HCT116 (cell line): ENCODE measurements at regions not wholly inside any gene's neighbourhood (a gene's known extent, or its start where the extent isn't known, plus 50 kb on each side); places are given as distances from the start of the nearest gene placed in this dataset.

Source experiments
- ATAC-seq: fragments of 200-7000 bp; cut with Tn5 transposase; 2 replicates; pipeline ENCODE4 v1.9.1; 2020; ENCODE audit warnings: mild to moderate bottlenecking, moderate library complexity
- BruUV-seq: library from RNA; stranded (reverse); fragments of 400-500 nt; replicated peaks from 2 replicates; lab custom pipeline; 2021; lab: Mats Ljungman, UMichigan
- CTCF ChIA-PET: fragments of 300-600 bp; sonication (Branson Sonifier 250); formaldehyde crosslinking; loops from one replicate; lab custom pipeline; 2021; ENCODE audit warnings: antibody characterized with exemption; lab: Charles Lee
- POLR2A ChIA-PET: fragments of 300-600, 350-600 bp; sonication (Branson Sonifier 250); formaldehyde crosslinking; loops from one replicate; lab custom pipeline; 2021; ENCODE audit warnings: antibody characterized with exemption; lab: Charles Lee
- RAD21 ChIA-PET, 2 experiments: fragments of 300-600 bp; sonication (Branson Sonifier 250); formaldehyde crosslinking; loops; one replicate each; lab custom pipeline; 2023; ENCODE audit warnings: low total read pairs in 2 of 2; ENCODE audit not compliant: uncharacterized antibody in 2 of 2, unreplicated experiment in 2 of 2, low non-redundant PET in 1 of 2; lab: Charles Lee
- DNase-seq: peaks from one replicate; pipeline ENCODE4 v3.0.0-alpha.2; 2010; ENCODE audit warnings: low read depth, low spot score
- H2AFZ ChIP-seq: fragments of 200-600 bp; shearing (Covaris generic), sonication (generic); 2 replicates; pipeline ENCODE4 v1.6.1; 2017; ENCODE audit warnings: low read depth, mixed run types, mixed read lengths, antibody characterized with exemption, low read length; ENCODE audit not compliant: poor library complexity, severe bottlenecking
- H3K27ac ChIP-seq: 2 replicates; pipeline ENCODE4 v1.5.1; 2012; ENCODE audit warnings: low read depth, low read length
- H3K27me3 ChIP-seq: fragments of 200-600 bp; sonication (generic); 2 replicates; pipeline ENCODE4 v1.6.1; 2016; ENCODE audit warnings: mixed run types, low read length, mixed read lengths; ENCODE audit not compliant: insufficient read depth
- H3K36me3 ChIP-seq, 2 experiments: fragments of 200-500 bp in 1 of 2; fragments of 200-600 bp in 1 of 2; sonication (Bioruptor generic) in 1 of 2; sonication (generic) in 1 of 2; 2 replicates each; pipeline versions ENCODE4 v1.5.1 to v1.6.1; 2014 to 2016; ENCODE audit warnings: low read length in 2 of 2, inconsistent platforms in 1 of 2, mixed read lengths in 1 of 2, mixed run types in 1 of 2; ENCODE audit not compliant: insufficient read depth in 2 of 2, control insufficient read depth in 1 of 2
- H3K4me1 ChIP-seq, 2 experiments: fragments of 200-600 bp in 1 of 2; sonication (generic) in 1 of 2; 2 replicates each; pipeline versions ENCODE4 v1.5.1 to v1.6.1; 2012 to 2017; ENCODE audit warnings: low read length in 2 of 2, inconsistent platforms in 1 of 2, mild to moderate bottlenecking in 1 of 2, mixed read lengths in 1 of 2, mixed run types in 1 of 2, moderate library complexity in 1 of 2; ENCODE audit not compliant: insufficient read depth in 2 of 2, control insufficient read depth in 1 of 2
- H3K4me2 ChIP-seq: fragments of 200-600 bp; sonication (generic); 2 replicates; pipeline ENCODE4 v1.6.1; 2017; ENCODE audit warnings: mixed run types, low read length, mixed read lengths
- H3K4me3 ChIP-seq, 2 experiments: fragments of 200-600 bp in 1 of 2; sonication (generic) in 1 of 2; replicated peaks in 1 of 2; 2 replicates each; pipeline ENCODE4 v1.5.1; 2011 to 2016; ENCODE audit warnings: low read length in 2 of 2, control low read depth in 1 of 2, low read depth in 1 of 2, mild to moderate bottlenecking in 1 of 2, mixed read lengths in 1 of 2, mixed run types in 1 of 2
- H3K79me2 ChIP-seq: fragments of 200-600 bp; sonication (generic); 2 replicates; pipeline ENCODE4 v1.6.1; 2017; ENCODE audit warnings: mild to moderate bottlenecking, mixed run types, low read length, moderate library complexity, mixed read lengths; ENCODE audit not compliant: insufficient read depth
- H3K9ac ChIP-seq: fragments of 200-600 bp; sonication (generic); 2 replicates; pipeline ENCODE4 v1.6.1; 2016; ENCODE audit warnings: low read length, mixed read lengths
- H3K9me2 ChIP-seq: fragments of 200-600 bp; sonication (generic), shearing (Covaris generic); 2 replicates; pipeline ENCODE4 v1.6.1; 2017; ENCODE audit warnings: mixed run types, mild to moderate bottlenecking, moderate library complexity; ENCODE audit not compliant: insufficient read depth
- H3K9me3 ChIP-seq, 2 experiments: fragments of 200-500 bp in 1 of 2; fragments of 200-600 bp in 1 of 2; sonication (Bioruptor generic) in 1 of 2; sonication (generic) in 1 of 2; 2 replicates each; pipeline ENCODE4 v1.6.1; 2014 to 2017; ENCODE audit warnings: low read length in 2 of 2, mixed read lengths in 2 of 2, inconsistent platforms in 1 of 2, low read depth in 1 of 2, mild to moderate bottlenecking in 1 of 2, mixed run types in 1 of 2, moderate library complexity in 1 of 2; ENCODE audit not compliant: control insufficient read depth in 1 of 2, insufficient read depth in 1 of 2
- H4K20me1 ChIP-seq: fragments of 200-600 bp; sonication (generic), shearing (Covaris generic); 2 replicates; pipeline ENCODE4 v1.6.1; 2017; ENCODE audit warnings: mixed run types, mild to moderate bottlenecking, moderate library complexity; ENCODE audit not compliant: insufficient read depth
- CBX3 ChIP-seq: IDR thresholded peaks from 2 replicates; pipeline ENCODE4 v1.6.1; 2012; ENCODE audit warnings: low read depth
- CEBPB ChIP-seq: IDR thresholded peaks from 2 replicates; pipeline ENCODE4 v1.6.1; 2012; ENCODE audit warnings: low read depth
- CTCF ChIP-seq, 3 experiments: fragments of 200-600 bp in 1 of 3; sonication (generic) in 1 of 3; IDR thresholded peaks in 2 of 3; conservative IDR thresholded peaks in 1 of 3; 2 replicates each; pipeline ENCODE4 v1.5.1; 2012 to 2017; ENCODE audit warnings: low read depth in 2 of 3, low read length in 2 of 3, antibody characterized with exemption in 1 of 3, borderline replicate concordance in 1 of 3, control low read depth in 1 of 3, mild to moderate bottlenecking in 1 of 3, mixed read lengths in 1 of 3, mixed run types in 1 of 3, moderate library complexity in 1 of 3; ENCODE audit not compliant: insufficient read depth in 1 of 3
- EGR1 ChIP-seq: IDR thresholded peaks from 2 replicates; pipeline ENCODE4 v1.6.1; 2012; ENCODE audit warnings: low read depth
- ELF1 ChIP-seq: IDR thresholded peaks from 2 replicates; pipeline ENCODE4 v1.6.1; 2012; ENCODE audit warnings: low read depth, borderline replicate concordance
- EZH2 ChIP-seq: fragments of 200-600 bp; sonication (generic); IDR thresholded peaks from 2 replicates; pipeline ENCODE4 v1.6.1; 2017; ENCODE audit warnings: antibody characterized with exemption, mixed run types
- EZH2phosphoT487 ChIP-seq: fragments of 200-600 bp; IDR thresholded peaks from 2 replicates; pipeline ENCODE4 v1.6.1; 2018; ENCODE audit warnings: antibody characterized with exemption, borderline replicate concordance
- JUND ChIP-seq: IDR thresholded peaks from 2 replicates; pipeline ENCODE4 v1.6.1; 2012
- MAX ChIP-seq: IDR thresholded peaks from 2 replicates; pipeline ENCODE4 v1.6.1; 2012
- POLR2AphosphoS5 ChIP-seq: IDR thresholded peaks from 2 replicates; pipeline ENCODE4 v1.6.1; 2011; ENCODE audit warnings: mild to moderate bottlenecking, low read depth, low read length, moderate library complexity
- REST ChIP-seq: IDR thresholded peaks from 2 replicates; pipeline ENCODE4 v1.6.1; 2012; ENCODE audit warnings: low read depth
- SIN3A ChIP-seq: IDR thresholded peaks from 2 replicates; pipeline ENCODE4 v1.6.1; 2012; ENCODE audit warnings: low read depth
- SRF ChIP-seq: IDR thresholded peaks from 2 replicates; pipeline ENCODE4 v1.6.1; 2012; ENCODE audit warnings: low read depth
- TCF7L2 ChIP-seq: IDR thresholded peaks from 2 replicates; pipeline ENCODE4 v1.7.0; 2011; ENCODE audit warnings: borderline replicate concordance, inconsistent platforms; ENCODE audit not compliant: insufficient read depth, insufficient read length; ENCODE audit errors: extremely low read depth
- YY1 ChIP-seq: IDR thresholded peaks from 2 replicates; pipeline ENCODE4 v1.6.1; 2011; ENCODE audit warnings: low read length, low read depth, moderate library complexity, mild to moderate bottlenecking; ENCODE audit not compliant: insufficient replicate concordance; ENCODE audit errors: extremely low read depth
- ZNF274 ChIP-seq: fragments of 200-500 bp; sonication (Bioruptor generic); IDR thresholded peaks from 2 replicates; pipeline ENCODE4 v1.6.1; 2014; ENCODE audit warnings: mild to moderate bottlenecking, low read depth, low read length, inconsistent platforms
- intact Hi-C: fragments of 100-400 bp; cut with micrococcal nuclease; formaldehyde crosslinking; loops from 2 replicates; pipeline ENCODE4 v1.10.0; 2022

GRCh38 chr11:86749821-86750401, 50.4 kb upstream of the PRSS23 start:
- Histone ChIP-seq H3K4me2 (no peak overlapping the region), H3K79me2 (no peaks in the 10 kb centered on the region), H3K9me3 (no peaks in the 10 kb centered on the region), H3K27me3 (no peaks in the 10 kb centered on the region), H3K36me3 (no peaks in the 10 kb centered on the region), H3K4me3 (no peak overlapping the region), H3K9ac (no peak overlapping the region), H3K9me2 (no peaks in the 10 kb centered on the region), H3K4me1 (peaks cover 0 to 4% of the 10 kb centered on the region in 2 experiments; a peak in 1 of 4 replicates), H2AFZ (no peak overlapping the region), H4K20me1 (no peaks in the 10 kb centered on the region), H3K27ac (no peak overlapping the region)
- TF ChIP-seq CTCF (IDR thresholded peaks at IDR 0.05 in 2 of 3, conservative IDR thresholded peaks at IDR 0.05 in 1 of 3; ENCODE audit: borderline replicate concordance in 1 of 3, insufficient read depth in 1 of 3, low read depth in 2 of 3, low read length in 2 of 3) (no peak), EGR1 (no peak), REST (no peak), CBX3 (no peak), TCF7L2 (no peak), CEBPB (no peak), JUND (no peak), YY1 (no peak), MAX (no peak), EZH2phosphoT487 (no peak), ZNF274 (no peak), POLR2AphosphoS5 (no peak), EZH2 (no peak), ELF1 (no peak), SRF (no peak), SIN3A (no peak)
- no TSS peak for BruUV-seq
- ATAC-seq (no peak), DNase-seq (no peak)
- ChIA-PET POLR2A (no interaction called here), RAD21 (no interaction called here), CTCF (interaction anchor here (1.3 to 1.5 kb wide), 2 partner anchors 11 to 142 kb away, joined by 3 read pairs; no protein-coding TSS in a partner anchor)
- intact Hi-C loops = no loop called here
